Body of pancreas (tissue), 4 donors: ENCODE measurements at regions not wholly inside any gene's neighbourhood (a gene's known extent, or its start where the extent isn't known, plus 50 kb on each side); places are given as distances from the start of the nearest gene placed in this dataset.

Experiments
- CTCF ChIP-seq, 7 experiments: fragments of 450-650 bp in 4 of 7; fragments of 200-600 bp in 3 of 7; sonication (generic) in 3 of 7; IDR thresholded peaks; one replicate each; pipeline ENCODE4 v1.5.1; 2016 to 2019; ENCODE audit warnings: antibody characterized with exemption in 7 of 7
- POLR2A ChIP-seq, 3 donors: fragments of 450-650 bp; IDR thresholded peaks; one replicate each; pipeline ENCODE4 v1.6.1; 2016; ENCODE audit warnings: antibody characterized with exemption in 3 of 3, mild to moderate bottlenecking in 2 of 3

- TF ChIP-seq CTCF (IDR thresholded peaks at IDR 0.05) (no peak), POLR2A (IDR thresholded peaks at IDR 0.05) (no peak)
Measured at GRCh38 chr3:68148447-68148846, 494.0 kb upstream of the SUCLG2 start.
